ENCODE measurements at regions not wholly inside any gene's neighbourhood (a gene's known extent, or its start where the extent isn't known, plus 50 kb on each side); places are given as distances from the start of the nearest gene placed in this dataset.

DNA sequence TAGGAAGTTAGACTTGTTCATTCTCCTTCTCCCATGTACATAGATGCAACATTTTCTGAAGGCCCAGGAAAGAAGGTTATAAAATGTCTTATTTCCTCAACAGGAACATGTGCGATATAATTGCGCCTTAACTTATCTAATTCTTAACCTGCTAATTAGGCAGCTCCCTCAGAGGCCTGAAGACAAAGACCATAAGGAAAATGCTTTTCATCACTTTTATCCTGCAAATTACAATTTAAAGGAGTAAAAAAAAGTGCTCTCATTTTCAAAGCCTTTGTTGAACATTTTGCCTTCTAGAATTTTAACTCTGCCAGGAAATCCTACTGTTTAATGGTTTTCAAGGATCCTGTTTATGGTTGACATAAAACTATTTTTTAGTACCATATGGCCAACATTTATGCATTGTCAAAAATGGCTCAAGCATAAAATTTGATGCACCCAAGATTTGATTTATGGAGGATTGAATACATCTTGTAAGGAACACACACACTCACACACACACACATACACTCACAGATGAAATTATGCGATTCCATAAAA lies 660.4 kb upstream of the TMEM132C start:
- TF ChIP-seq, protein P1, sequence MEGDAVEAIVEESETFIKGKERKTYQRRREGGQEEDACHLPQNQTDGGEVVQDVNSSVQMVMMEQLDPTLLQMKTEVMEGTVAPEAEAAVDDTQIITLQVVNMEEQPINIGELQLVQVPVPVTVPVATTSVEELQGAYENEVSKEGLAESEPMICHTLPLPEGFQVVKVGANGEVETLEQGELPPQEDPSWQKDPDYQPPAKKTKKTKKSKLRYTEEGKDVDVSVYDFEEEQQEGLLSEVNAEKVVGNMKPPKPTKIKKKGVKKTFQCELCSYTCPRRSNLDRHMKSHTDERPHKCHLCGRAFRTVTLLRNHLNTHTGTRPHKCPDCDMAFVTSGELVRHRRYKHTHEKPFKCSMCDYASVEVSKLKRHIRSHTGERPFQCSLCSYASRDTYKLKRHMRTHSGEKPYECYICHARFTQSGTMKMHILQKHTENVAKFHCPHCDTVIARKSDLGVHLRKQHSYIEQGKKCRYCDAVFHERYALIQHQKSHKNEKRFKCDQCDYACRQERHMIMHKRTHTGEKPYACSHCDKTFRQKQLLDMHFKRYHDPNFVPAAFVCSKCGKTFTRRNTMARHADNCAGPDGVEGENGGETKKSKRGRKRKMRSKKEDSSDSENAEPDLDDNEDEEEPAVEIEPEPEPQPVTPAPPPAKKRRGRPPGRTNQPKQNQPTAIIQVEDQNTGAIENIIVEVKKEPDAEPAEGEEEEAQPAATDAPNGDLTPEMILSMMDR (conservative IDR thresholded peaks at IDR 0.05; ENCODE audit: low read length) = no peak
- no peak for TF ChIP-seq EZH2phosphoT487 (IDR thresholded peaks at IDR 0.05; ENCODE audit: borderline replicate concordance, low read depth, low read length)
